Adrenal gland (tissue), 9 donors: ENCODE measurements at regions not wholly inside any gene's neighbourhood (a gene's known extent, or its start where the extent isn't known, plus 50 kb on each side); places are given as distances from the start of the nearest gene placed in this dataset.
A peak's percentile ranks its signal among the peaks of the same experiment; 100 is the strongest.

Experiments used
- DNase-seq, 7 donors: peaks; one replicate each; pipeline ENCODE4 v3.0.0-alpha.2; 2019 to 2020
- H3K27ac ChIP-seq, 5 donors: fragments of 200-600 bp; sonication (generic) in 4 of 5; 1 replicate in 3 of 5; 2 replicates in 2 of 5; pipeline versions ENCODE4 v1.5.1 to v1.8.0; 2016 to 2020; ENCODE audit warnings: mild to moderate bottlenecking in 1 of 5
- H3K27me3 ChIP-seq: fragments of 200-600 bp; 2 replicates; pipeline ENCODE4 v1.8.0; 2021
- H3K36me3 ChIP-seq, 2 donors: fragments of 200-600 bp; replicated peaks in 1 of 2; 1 replicate in 1 of 2; 2 replicates in 1 of 2; pipeline versions ENCODE4 v1.5.1 to v1.8.0; 2018 to 2022
- H3K4me1 ChIP-seq, 2 donors: fragments of 200-600 bp; replicated peaks in 1 of 2; 1 replicate in 1 of 2; 2 replicates in 1 of 2; pipeline versions ENCODE4 v1.5.1 to v1.8.0; 2018 to 2021
- H3K4me3 ChIP-seq, 4 donors: fragments of 200-600 bp; sonication (generic) in 3 of 4; one replicate each; pipeline ENCODE4 v1.5.1; 2016 to 2018
- H3K9me3 ChIP-seq, 3 donors: fragments of 200-600 bp; sonication (generic) in 1 of 3; replicated peaks in 1 of 3; 1 replicate in 2 of 3; 2 replicates in 1 of 3; pipeline versions ENCODE4 v1.5.1 to v1.8.0; 2016 to 2021
- CTCF ChIP-seq, 6 experiments: fragments of 450-650 bp in 4 of 6; fragments of 200-600 bp in 2 of 6; sonication (generic) in 1 of 6; IDR thresholded peaks; 1 replicate in 5 of 6; 2 replicates in 1 of 6; pipeline versions ENCODE4 v1.5.1 to v1.8.0; 2016 to 2021; ENCODE audit warnings: antibody characterized with exemption in 6 of 6, mild to moderate bottlenecking in 2 of 6, moderate library complexity in 1 of 6
- POLR2A ChIP-seq, 2 donors: fragments of 450-650 bp; IDR thresholded peaks; one replicate each; pipeline ENCODE4 v1.6.1; 2017; ENCODE audit warnings: antibody characterized with exemption in 2 of 2, mild to moderate bottlenecking in 2 of 2, moderate library complexity in 1 of 2
- WGBS, 4 donors: extraction: QIAGEN DNeasy Blood & Tissue Kit in 2 of 4; methylation state at CpG; one replicate each; pipeline versions ENCODE4 v1.1.5 to v1.1.7; 2013 to 2017; 5-methylcytosine and 5-hydroxymethylcytosine counted together
- intact Hi-C, 2 donors: fragments of 100-400 bp; cut with DNase I; formaldehyde crosslinking; loops; one replicate each; pipeline versions ENCODE4 v1.14.1 to v1.15.0; 2022 to 2023
- donor health status: healthy with polysubstance abuse.
- donor health status: Bipolar disorder and iron deficiency.
- donor health status: DM: yes; HTN: yes; CAD: no.
- donor health status: DM: no; HTN: no; CAD: no.
- donor health status: DM: no; HTN: no; CAD: no.

- peak overlapping the region in 1 of 5 donors; percentile 41 for H3K27ac ChIP-seq
- no peaks in the 10 kb centered on the region for H3K36me3 ChIP-seq
- no peaks in the 10 kb centered on the region for H3K9me3 ChIP-seq
- H3K4me1 ChIP-seq = no peaks in the 10 kb centered on the region
- no peak for TF ChIP-seq POLR2A (IDR thresholded peaks at IDR 0.05)
- no peak for TF ChIP-seq CTCF (IDR thresholded peaks at IDR 0.05)
- no peaks in the 10 kb centered on the region for H3K27me3 ChIP-seq
- no peak overlapping the region for H3K4me3 ChIP-seq
- no peak for DNase-seq
- intact Hi-C loops = no loop called here
- WGBS, 4 donors = 74 to 84% (median 78%) methylated on average over 5 of the region's 5 CpGs
Observed at GRCh38 chr15:94000606-94001005, 230.8 kb upstream of the MCTP2 start.

DNA sequence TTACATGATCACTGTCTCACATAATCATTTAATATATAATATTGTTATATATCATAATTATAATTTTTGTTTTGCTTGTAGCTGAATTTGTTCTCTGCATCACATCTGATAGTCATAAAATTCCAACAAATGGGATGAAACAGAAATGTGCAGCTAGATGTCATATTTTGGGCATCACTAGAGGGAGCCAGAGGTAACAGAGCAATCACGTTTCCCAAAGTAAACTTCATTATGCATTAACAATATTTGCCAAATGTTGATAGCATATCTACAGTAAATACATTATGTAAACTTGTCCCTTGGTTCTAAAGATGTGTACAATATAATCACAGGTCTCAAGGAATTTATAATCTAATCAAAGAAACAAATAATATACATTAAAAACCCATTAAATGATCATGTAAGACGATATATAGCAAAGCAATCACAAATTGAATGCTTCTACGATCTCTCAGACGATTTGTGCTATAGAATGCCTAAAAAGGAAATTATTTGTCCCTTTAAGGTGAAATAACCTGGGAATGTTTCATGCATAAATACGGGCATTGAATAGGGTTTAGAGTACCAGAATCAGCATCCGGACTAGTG is 234.2 kb upstream of the MCTP2 start:
- WGBS, 4 donors = 60 to 66% (median 62%) methylated on average over 6 of the region's 6 CpGs
- Histone ChIP-seq H3K4me1 (no peaks in the 10 kb centered on the region), H3K36me3 (no peaks in the 10 kb centered on the region), H3K27me3 (no peaks in the 10 kb centered on the region), H3K27ac (no peak overlapping the region), H3K4me3 (no peak overlapping the region), H3K9me3 (no peaks in the 10 kb centered on the region)
- TF ChIP-seq POLR2A (IDR thresholded peaks at IDR 0.05) = no peak
- TF ChIP-seq CTCF (IDR thresholded peaks at IDR 0.05) = peak; percentile 25 to 69 (median 53)
- DNase-seq = no peak
- intact Hi-C loops = loop anchor here in 1 of 2 donors (10.0 kb wide), 2 partner anchors 128 to 962 kb away; no protein-coding TSS in a partner anchor

- TF ChIP-seq CTCF (IDR thresholded peaks at IDR 0.05) (no peak), POLR2A (IDR thresholded peaks at IDR 0.05) (no peak)
- DNase-seq = no peak
- no peak overlapping the region for H3K4me3 ChIP-seq
- intact Hi-C loops = loop anchor here in 1 of 2 donors (10.0 kb wide), 1 partner anchor 125 kb away; no protein-coding TSS in a partner anchor
- H3K36me3 ChIP-seq = no peaks in the 10 kb centered on the region
- H3K9me3 ChIP-seq = no peaks in the 10 kb centered on the region
- H3K4me1 ChIP-seq = no peaks in the 10 kb centered on the region
- H3K27me3 ChIP-seq = no peaks in the 10 kb centered on the region
- 65 to 72% (median 68%) methylated on average over 4 of the region's 4 CpGs for WGBS, 4 donors
- H3K27ac ChIP-seq = no peak overlapping the region
Observed at GRCh38 chr15:93989440-93989998, 241.8 kb upstream of the MCTP2 start.

- no peak overlapping the region for H3K27ac ChIP-seq
Observed at GRCh38 chr15:93987068-93987467, 244.3 kb upstream of the MCTP2 start.

More at GRCh38 chr15:93987068-93987467, 244.3 kb upstream of the MCTP2 start:
- Histone ChIP-seq H3K4me1 (no peaks in the 10 kb centered on the region), H3K36me3 (no peaks in the 10 kb centered on the region), H3K9me3 (no peaks in the 10 kb centered on the region), H3K4me3 (no peak overlapping the region), H3K27me3 (no peaks in the 10 kb centered on the region)
- intact Hi-C loops = loop anchor here in 1 of 2 donors (10.0 kb wide), 1 partner anchor 128 kb away; no protein-coding TSS in a partner anchor
- no peak for DNase-seq
- no peak for TF ChIP-seq CTCF (IDR thresholded peaks at IDR 0.05)
- TF ChIP-seq POLR2A (IDR thresholded peaks at IDR 0.05) = no peak
- 66 to 83% (median 74%) methylated on average over 5 of the region's 5 CpGs for WGBS, 4 donors
